ENCODE measurements at regions not wholly inside any gene's neighbourhood (a gene's known extent, or its start where the extent isn't known, plus 50 kb on each side); places are given as distances from the start of the nearest gene placed in this dataset.

DNA sequence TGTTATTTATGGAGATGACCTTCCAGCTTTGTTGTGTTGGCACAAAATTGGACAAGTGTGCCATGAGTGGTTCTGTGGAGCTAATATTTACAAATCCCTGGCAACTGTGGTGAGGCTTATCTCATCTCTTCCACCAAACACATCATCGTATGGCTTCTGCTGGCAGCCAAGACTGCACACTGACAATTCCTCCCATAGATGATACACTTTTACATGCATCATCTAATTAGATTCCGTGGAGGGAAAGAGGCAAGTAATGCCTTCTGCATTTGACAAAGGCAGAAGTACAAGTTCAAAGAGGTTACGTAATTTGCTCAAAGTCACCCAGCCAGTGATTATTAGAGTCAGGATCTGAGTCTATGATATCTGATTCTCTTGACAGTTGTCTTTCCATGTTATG, 62.7 kb upstream of the KIRREL3 start:
- no peak for DNase-seq (ENCODE audit: low spot score)

DNA sequence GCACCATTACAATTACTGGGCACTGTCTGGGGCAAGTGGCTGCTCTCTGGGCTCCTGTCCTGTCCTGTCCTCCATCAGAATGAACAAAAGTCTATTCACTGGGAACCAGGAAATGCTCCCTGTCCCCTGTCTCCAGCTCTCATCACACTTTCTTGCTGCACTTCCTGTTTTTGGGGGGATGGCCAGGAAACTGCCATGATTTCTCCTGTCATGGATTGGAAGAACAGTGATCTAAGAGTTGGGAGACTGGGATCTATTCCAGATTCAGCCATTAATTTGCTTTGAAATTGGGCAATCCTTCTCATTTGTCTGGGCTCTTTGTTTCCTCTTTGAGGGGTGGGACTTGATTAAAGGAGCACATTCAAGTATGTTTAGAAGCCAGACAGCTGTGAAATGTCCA, 61.4 kb upstream of the KIRREL3 start:
- no peak for DNase-seq (ENCODE audit: low spot score)

DNA sequence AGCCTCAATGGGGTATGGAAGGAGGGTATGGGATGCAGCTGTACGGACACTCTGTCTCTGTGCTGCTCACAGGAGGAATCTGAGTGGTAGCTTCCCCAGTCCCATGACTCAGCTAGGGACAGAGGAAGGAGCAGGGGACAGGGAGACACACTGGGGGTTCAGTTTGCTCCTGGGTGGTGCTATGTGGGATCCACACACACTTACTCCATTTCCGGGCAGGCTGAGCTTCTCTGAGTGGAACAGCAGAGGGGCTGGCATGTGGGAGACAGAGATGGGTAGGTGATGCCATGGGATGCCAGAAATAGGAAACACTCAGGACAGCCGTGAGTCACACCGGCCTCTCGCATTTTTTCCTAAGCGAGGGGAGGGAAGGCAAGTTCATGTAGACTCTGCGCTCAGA, 59.2 kb upstream of the KIRREL3 start:
- no peak for DNase-seq (ENCODE audit: low spot score)

DNA sequence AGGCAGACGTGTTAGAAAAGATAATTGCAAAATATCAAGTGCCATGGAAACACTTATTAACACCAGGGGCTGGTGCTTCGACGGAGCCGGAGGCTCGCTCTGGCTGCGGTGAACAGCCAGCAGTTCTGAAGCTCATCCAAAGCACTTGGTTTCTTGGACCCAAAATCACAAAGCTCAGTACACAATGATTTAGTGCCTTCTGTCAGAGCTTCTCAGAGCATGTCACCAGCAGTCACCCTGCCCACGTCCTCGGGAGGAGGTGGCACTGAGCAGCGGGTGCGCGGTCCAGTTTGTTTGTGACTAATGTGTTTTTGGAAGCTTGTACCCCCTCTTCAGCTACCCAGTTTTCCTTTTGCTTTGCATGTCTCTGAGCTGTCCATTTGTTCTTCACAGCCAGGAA, 58.7 kb upstream of the KIRREL3 start:
- DNase-seq (ENCODE audit: low spot score): no peak

DNA sequence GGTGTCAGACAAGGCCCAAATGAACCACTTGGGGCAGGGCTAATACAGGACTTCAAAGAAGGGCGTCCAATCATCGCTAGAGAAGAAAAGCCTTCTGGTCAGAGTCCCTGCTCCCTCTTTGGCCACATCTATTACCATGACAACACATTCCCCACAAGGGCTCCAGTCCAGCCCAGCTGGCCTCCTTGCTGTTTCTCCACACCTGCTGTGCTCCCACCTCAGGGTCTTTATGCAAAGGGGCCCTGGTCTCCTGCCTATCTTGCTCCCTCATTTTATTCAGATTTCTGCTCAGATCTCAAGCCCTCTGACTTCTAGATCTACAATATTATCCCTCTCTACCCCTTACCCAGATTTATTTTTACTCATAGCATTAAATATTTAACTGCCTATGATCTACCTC, 58.0 kb upstream of the KIRREL3 start:
- DNase-seq (ENCODE audit: low spot score): no peak

DNA sequence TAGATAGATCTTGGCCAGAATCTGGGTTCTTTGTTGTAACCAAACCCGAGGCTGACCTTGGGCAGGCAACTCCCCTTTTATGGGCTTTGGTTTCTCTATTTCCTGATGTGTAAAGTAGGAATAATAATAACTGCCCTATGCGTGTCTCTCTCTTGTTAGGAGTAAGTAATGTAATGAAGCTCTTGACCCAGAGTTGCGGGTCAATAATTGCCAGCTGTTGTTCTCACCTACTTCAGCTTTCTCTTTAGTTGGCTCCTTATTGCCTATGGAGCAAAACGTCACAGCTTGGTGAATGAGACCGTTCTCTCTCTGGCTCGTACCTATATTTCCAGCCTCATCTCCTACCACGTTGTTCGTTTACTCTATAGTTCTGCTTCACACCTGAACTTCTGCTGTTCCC, 56.6 kb upstream of the KIRREL3 start:
- no peak for DNase-seq (ENCODE audit: low spot score)

DNA sequence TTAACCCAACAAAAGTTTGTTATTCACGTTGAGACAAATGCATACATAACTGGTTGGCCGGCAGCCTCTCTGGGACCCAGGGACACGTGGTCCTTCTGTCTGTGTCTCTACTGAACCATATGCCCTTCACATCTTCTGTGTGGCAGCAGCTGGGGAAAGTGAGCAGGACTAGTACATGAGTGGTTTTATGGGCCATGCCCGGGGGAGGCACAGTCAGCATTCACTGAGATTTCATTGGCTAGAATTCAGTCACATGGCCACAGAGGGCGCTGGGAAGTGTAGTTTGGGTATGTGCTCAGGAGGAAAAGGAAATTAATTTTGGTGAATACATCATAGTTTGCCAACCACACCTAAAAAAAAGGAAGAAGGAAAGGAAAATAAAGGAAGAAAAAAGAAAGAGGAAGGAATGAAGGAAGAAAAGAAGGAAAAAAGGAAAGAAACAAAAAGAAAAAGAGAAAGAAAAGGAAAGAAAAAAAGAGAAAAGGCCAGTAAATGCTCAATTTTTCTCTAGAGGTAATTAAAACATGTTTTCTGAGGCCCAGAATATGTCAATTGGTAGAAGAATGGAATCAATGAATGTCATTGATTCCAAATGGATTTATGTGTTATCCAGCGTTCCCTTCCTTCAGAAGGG, 55.9 kb upstream of the KIRREL3 start:
- no peak for DNase-seq (ENCODE audit: low spot score)

DNA sequence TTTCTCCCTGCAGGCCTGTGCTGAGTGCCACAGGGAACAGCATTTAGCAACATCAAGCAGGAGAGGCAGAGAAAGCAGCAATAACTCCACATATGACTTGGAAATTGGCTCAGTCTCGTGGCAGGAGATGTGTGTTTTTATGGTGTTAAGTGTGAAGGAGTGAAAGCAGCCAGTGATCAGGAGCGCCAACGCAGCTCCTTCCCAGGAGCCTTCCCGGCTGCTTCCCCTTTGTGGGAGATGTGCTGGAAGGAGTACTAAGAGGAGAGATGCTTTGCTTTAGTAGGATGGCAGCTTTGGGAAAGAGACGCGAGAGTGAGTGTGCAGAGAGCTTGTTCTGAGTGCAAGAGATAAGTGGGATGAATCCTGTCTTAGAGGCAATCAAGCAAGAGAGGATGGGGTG, 54.7 kb upstream of the KIRREL3 start:
- no peak for DNase-seq (ENCODE audit: low spot score)

DNA sequence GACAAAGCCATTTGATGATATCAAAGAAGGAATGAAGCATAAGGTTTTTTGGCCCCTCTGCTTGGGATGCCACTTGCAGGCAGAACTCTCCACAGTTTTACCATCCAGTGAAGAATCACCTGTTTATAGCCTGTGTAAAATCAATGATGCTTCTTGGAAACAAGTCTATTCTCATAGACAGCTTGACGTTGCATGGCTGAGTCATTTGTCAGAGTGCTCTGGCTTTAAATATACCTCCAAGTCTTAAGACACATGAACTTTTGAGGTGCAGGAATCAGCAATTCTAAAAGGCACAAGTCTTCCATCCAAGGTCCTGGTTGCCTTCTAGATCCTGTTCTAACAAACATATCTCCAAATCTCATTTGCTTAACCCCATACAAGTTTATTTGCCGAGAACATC, 53.6 kb upstream of the KIRREL3 start:
- no peak for DNase-seq (ENCODE audit: low spot score)

DNA sequence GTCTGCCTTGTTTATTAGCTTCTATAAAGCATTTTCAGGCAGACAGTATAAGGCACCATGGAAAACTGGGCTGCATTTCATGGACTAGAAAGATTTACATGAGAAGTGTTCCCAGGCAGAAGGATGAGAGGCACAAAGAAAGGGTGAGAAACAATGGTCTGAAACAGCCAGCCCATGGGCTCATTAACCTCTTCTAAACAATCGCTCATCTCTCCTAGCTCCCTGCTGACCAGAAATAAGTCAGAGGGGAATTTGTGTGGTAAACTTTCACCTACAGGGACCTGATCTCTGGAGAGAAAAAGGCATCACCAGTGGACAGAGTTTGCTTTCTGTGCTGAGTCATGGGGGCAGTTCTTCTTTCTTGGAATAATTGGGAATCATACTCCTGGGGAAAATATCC, 51.8 kb upstream of the KIRREL3 start:
- DNase-seq (ENCODE audit: low spot score): no peak

Measured in LoVo (cell line).